HCT116 (cell line): ENCODE measurements at regions not wholly inside any gene's neighbourhood (a gene's known extent, or its start where the extent isn't known, plus 50 kb on each side); places are given as distances from the start of the nearest gene placed in this dataset.

Source experiments
- JUND ChIP-seq: IDR thresholded peaks from 2 replicates; pipeline ENCODE4 v1.6.1; 2012
- POLR2AphosphoS5 ChIP-seq: IDR thresholded peaks from 2 replicates; pipeline ENCODE4 v1.6.1; 2011; ENCODE audit warnings: mild to moderate bottlenecking, low read depth, low read length, moderate library complexity
- ZFX ChIP-seq: fragments of 450-650 bp; IDR thresholded peaks from 2 replicates; pipeline ENCODE4 v1.6.1; 2017
- ZNF274 ChIP-seq: fragments of 200-500 bp; sonication (Bioruptor generic); IDR thresholded peaks from 2 replicates; pipeline ENCODE4 v1.6.1; 2014; ENCODE audit warnings: mild to moderate bottlenecking, low read depth, low read length, inconsistent platforms

GRCh38 chr5:112062181-112062580 is 305.2 kb upstream of the NREP start:
- no peak for TF ChIP-seq POLR2AphosphoS5
- TF ChIP-seq JUND: no peak
- TF ChIP-seq ZNF274: no peak
- TF ChIP-seq ZFX: no peak
